Neural cell (in vitro differentiated cells): ENCODE measurements at regions not wholly inside any gene's neighbourhood (a gene's known extent, or its start where the extent isn't known, plus 50 kb on each side); places are given as distances from the start of the nearest gene placed in this dataset.

Experiments
- MXI1 ChIP-seq: fragments of 450-650 bp; conservative IDR thresholded peaks from 2 replicates; pipeline ENCODE4 v1.6.1; 2014; ENCODE audit warnings: antibody characterized with exemption, mild to moderate bottlenecking; ENCODE audit not compliant: poor library complexity, severe bottlenecking
- POLR2AphosphoS5 ChIP-seq: IDR thresholded peaks from 2 replicates; pipeline ENCODE4 v1.6.1; 2012
- TF ChIP-seq, protein P1 (sequence below): fragments of 450-650 bp; IDR thresholded peaks from 2 replicates; pipeline ENCODE4 v1.5.1; 2014; ENCODE audit warnings: antibody characterized with exemption, mild to moderate bottlenecking, moderate library complexity; ENCODE audit not compliant: poor library complexity, severe bottlenecking

DNA sequence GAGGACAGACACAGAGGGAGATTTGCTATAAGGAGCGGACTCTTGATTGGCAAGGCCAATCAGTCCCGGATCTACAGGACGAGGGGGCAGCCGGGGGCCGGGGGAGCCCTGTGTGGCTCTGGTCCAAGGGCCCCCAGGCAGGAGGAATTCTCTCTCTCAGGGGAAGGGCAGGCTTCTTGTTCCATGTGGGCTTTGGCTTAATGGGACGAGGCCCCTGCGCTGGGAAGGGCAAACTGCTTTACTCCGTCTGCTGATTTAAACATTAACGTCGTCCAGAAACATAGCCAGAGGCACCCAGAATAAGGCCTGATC lies 75.9 kb downstream of the TMEM18 start:
- TF ChIP-seq MXI1 (no peak), POLR2AphosphoS5 (no peak)
- TF ChIP-seq, protein P1, sequence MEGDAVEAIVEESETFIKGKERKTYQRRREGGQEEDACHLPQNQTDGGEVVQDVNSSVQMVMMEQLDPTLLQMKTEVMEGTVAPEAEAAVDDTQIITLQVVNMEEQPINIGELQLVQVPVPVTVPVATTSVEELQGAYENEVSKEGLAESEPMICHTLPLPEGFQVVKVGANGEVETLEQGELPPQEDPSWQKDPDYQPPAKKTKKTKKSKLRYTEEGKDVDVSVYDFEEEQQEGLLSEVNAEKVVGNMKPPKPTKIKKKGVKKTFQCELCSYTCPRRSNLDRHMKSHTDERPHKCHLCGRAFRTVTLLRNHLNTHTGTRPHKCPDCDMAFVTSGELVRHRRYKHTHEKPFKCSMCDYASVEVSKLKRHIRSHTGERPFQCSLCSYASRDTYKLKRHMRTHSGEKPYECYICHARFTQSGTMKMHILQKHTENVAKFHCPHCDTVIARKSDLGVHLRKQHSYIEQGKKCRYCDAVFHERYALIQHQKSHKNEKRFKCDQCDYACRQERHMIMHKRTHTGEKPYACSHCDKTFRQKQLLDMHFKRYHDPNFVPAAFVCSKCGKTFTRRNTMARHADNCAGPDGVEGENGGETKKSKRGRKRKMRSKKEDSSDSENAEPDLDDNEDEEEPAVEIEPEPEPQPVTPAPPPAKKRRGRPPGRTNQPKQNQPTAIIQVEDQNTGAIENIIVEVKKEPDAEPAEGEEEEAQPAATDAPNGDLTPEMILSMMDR: no peak
